CD4-positive, alpha-beta T cell (primary cell): ENCODE measurements at regions not wholly inside any gene's neighbourhood (a gene's known extent, or its start where the extent isn't known, plus 50 kb on each side); places are given as distances from the start of the nearest gene placed in this dataset.

Experiments used
- ATAC-seq: fragments of 200-7000 bp; cut with Tn5 transposase; one replicate; pipeline ENCODE4 v1.10.0; 2022; ENCODE audit warnings: mild to moderate bottlenecking; ENCODE audit not compliant: poor library complexity
- CTCF ChIA-PET: fragments of 350-600 bp; sonication (Branson Sonifier 250); formaldehyde crosslinking; loops from one replicate; lab custom pipeline; 2021; ENCODE audit warnings: antibody characterized with exemption, inconsistent platforms; lab: Charles Lee
- POLR2A ChIA-PET: fragments of 350-600 bp; sonication (Branson Sonifier 250); formaldehyde crosslinking; loops from one replicate; lab custom pipeline; 2021; ENCODE audit warnings: antibody characterized with exemption, inconsistent platforms; lab: Charles Lee
- DNase-seq, 14 experiments: peaks; one replicate each; pipeline ENCODE4 v3.0.0-alpha.2; 2013 to 2020; ENCODE audit warnings: mixed read lengths in 2 of 14
- H3K27ac ChIP-seq, 2 donors: one replicate each; pipeline versions ENCODE4 v1.5.1 to v1.7.0; 2013; ENCODE audit warnings: low read length in 2 of 2, low read depth in 1 of 2, mild to moderate bottlenecking in 1 of 2
- H3K27me3 ChIP-seq, 2 experiments: 1 replicate in 1 of 2; 2 replicates in 1 of 2; pipeline versions ENCODE4 v1.6.1 to v1.7.0; 2013; ENCODE audit warnings: low read length in 2 of 2, control low read depth in 1 of 2, mild to moderate bottlenecking in 1 of 2, moderate library complexity in 1 of 2; ENCODE audit not compliant: insufficient read depth in 2 of 2, control insufficient read depth in 1 of 2
- H3K36me3 ChIP-seq: one replicate; pipeline ENCODE4 v1.6.1; 2013; ENCODE audit warnings: low read length, control low read depth; ENCODE audit not compliant: insufficient read depth
- H3K4me1 ChIP-seq: one replicate; pipeline ENCODE4 v1.6.1; 2013; ENCODE audit warnings: low read length, control low read depth; ENCODE audit not compliant: insufficient read depth
- H3K4me3 ChIP-seq: one replicate; pipeline ENCODE4 v1.5.1; 2013; ENCODE audit warnings: mild to moderate bottlenecking, low read length, moderate library complexity
- H3K9me3 ChIP-seq, 2 experiments: 1 replicate in 1 of 2; 2 replicates in 1 of 2; pipeline versions ENCODE4 v1.6.1 to v1.7.0; 2013; ENCODE audit warnings: low read length in 2 of 2, mild to moderate bottlenecking in 2 of 2, control low read depth in 1 of 2, moderate library complexity in 1 of 2; ENCODE audit not compliant: control insufficient read depth in 1 of 2, insufficient read depth in 1 of 2
- H3K27ac Mint-ChIP-seq: one replicate; pipeline ENCODE4 v1.8.0; 2020; ENCODE audit warnings: mixed read lengths
- H3K27me3 Mint-ChIP-seq: one replicate; pipeline ENCODE4 v1.8.0; 2021; ENCODE audit warnings: mixed read lengths
- H3K36me3 Mint-ChIP-seq: one replicate; pipeline ENCODE4 v1.8.0; 2021; ENCODE audit warnings: low read depth, mixed read lengths
- H3K4me1 Mint-ChIP-seq: one replicate; pipeline ENCODE4 v1.8.0; 2021; ENCODE audit warnings: low read depth, mixed read lengths
- H3K4me3 Mint-ChIP-seq: one replicate; pipeline ENCODE4 v1.8.0; 2020; ENCODE audit warnings: mild to moderate bottlenecking, mixed read lengths
- H3K9me3 Mint-ChIP-seq: one replicate; pipeline ENCODE4 v1.8.0; 2020; ENCODE audit warnings: mixed read lengths
- intact Hi-C, 2 experiments: fragments of 100-400 bp; cut with DNase I in 1 of 2; cut with micrococcal nuclease in 1 of 2; formaldehyde crosslinking; loops; one replicate each; pipeline versions ENCODE4 v1.15.1 to v1.9.0; 2023 to 2025; cut with DNase I, micrococcal nuclease
- TF ChIP-seq, protein P1 (sequence below): fragments of 200-600 bp; IDR thresholded peaks from one replicate; pipeline ENCODE4 v1.8.0; 2022; ENCODE audit warnings: antibody characterized with exemption, mild to moderate bottlenecking

DNA sequence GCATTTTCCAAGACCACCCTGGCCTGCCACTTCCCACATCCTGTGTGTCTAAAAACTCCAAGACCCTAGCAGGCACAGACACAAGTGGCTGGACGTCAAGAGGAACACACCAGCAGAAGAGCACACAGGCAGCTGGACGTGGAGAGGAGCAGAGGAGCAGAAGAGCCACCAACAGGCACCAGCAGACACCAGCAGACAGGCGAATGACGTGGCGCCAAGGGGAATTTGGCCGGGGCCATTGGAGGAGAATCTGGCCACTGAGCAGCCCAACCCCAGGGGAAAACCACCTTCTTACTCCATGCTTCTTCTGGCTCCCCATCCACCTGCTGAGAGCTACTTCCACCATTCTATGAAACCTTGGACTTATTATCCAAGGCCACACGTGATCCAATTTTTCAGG lies 243.1 kb upstream of the CTSO start:
- ATAC-seq, result no peak
- Mint-ChIP-seq H3K27me3 (no peaks in the 10 kb centered on the region), H3K4me3 (no peak overlapping the region), H3K4me1 (no peaks in the 10 kb centered on the region), H3K9me3 (no peaks in the 10 kb centered on the region), H3K36me3 (no peaks in the 10 kb centered on the region), H3K27ac (no peak overlapping the region)
- ChIA-PET POLR2A (no interaction called here), CTCF (no interaction called here)
- Histone ChIP-seq H3K27me3 (no peaks in the 10 kb centered on the region), H3K9me3 (peaks cover 0 to 14% of the 10 kb centered on the region in 2 experiments), H3K27ac (no peak overlapping the region), H3K4me3 (no peak overlapping the region), H3K36me3 (no peaks in the 10 kb centered on the region), H3K4me1 (no peaks in the 10 kb centered on the region)
- intact Hi-C loops, result no loop called here
- TF ChIP-seq, protein P1, sequence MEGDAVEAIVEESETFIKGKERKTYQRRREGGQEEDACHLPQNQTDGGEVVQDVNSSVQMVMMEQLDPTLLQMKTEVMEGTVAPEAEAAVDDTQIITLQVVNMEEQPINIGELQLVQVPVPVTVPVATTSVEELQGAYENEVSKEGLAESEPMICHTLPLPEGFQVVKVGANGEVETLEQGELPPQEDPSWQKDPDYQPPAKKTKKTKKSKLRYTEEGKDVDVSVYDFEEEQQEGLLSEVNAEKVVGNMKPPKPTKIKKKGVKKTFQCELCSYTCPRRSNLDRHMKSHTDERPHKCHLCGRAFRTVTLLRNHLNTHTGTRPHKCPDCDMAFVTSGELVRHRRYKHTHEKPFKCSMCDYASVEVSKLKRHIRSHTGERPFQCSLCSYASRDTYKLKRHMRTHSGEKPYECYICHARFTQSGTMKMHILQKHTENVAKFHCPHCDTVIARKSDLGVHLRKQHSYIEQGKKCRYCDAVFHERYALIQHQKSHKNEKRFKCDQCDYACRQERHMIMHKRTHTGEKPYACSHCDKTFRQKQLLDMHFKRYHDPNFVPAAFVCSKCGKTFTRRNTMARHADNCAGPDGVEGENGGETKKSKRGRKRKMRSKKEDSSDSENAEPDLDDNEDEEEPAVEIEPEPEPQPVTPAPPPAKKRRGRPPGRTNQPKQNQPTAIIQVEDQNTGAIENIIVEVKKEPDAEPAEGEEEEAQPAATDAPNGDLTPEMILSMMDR, result no peak
- no peak for DNase-seq

DNA sequence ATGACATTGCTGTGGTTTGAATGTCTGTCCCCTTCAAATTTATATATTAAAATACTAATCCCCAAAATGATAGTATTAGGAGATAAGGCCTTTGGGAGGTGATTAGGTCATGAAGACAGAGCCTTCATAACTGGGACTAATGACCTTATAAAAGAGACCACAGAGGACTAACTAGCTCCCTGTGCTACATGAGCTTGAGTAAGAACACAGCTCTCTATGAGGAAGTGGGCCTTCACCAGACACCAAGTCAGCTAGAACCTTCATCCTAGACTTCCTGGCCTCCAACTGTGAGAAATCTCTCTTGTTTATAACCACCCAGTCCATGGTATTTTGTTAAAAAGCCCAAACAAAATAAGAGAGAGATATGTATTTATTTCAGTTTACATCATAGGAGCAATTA lies 242.2 kb upstream of the CTSO start:
- Mint-ChIP-seq H3K9me3 (no peaks in the 10 kb centered on the region), H3K4me3 (no peak overlapping the region), H3K36me3 (no peaks in the 10 kb centered on the region), H3K27ac (no peak overlapping the region), H3K27me3 (no peaks in the 10 kb centered on the region), H3K4me1 (no peaks in the 10 kb centered on the region)
- POLR2A ChIA-PET, result no interaction called here
- no peak overlapping the region for H3K4me3 ChIP-seq
- peaks cover 0 to 14% of the 10 kb centered on the region in 2 experiments for H3K9me3 ChIP-seq
- TF ChIP-seq, protein P1, result no peak
- DNase-seq, result no peak
- no peaks in the 10 kb centered on the region for H3K36me3 ChIP-seq
- no peak overlapping the region for H3K27ac ChIP-seq
- H3K4me1 ChIP-seq, result no peaks in the 10 kb centered on the region
- intact Hi-C loops, result no loop called here
- ATAC-seq, result no peak
- CTCF ChIA-PET, result no interaction called here
- H3K27me3 ChIP-seq, result no peaks in the 10 kb centered on the region

DNA sequence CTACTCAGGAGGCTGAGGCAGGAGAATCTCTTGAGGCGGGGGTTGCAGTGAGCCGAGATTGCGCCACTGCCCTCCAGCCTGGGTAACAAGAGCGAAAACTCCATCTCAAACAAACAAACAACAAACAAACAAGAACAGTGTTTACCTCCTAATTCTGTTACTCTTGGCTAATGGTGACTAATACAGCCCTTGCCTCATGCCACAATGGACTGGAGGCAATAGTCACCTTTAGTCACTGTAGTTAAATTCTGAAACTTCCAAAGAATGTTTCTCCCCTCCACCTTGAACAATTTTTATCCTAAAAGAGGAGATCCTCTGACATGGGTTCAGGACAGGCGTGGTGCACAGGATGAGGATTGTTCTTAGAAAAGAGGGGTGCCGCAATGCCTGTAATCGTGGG lies 241.2 kb upstream of the CTSO start:
- Mint-ChIP-seq H3K27ac (no peak overlapping the region), H3K4me1 (no peaks in the 10 kb centered on the region), H3K27me3 (no peaks in the 10 kb centered on the region), H3K4me3 (no peak overlapping the region), H3K9me3 (no peaks in the 10 kb centered on the region), H3K36me3 (no peaks in the 10 kb centered on the region)
- TF ChIP-seq, protein P1, result no peak
- no peaks in the 10 kb centered on the region for H3K4me1 ChIP-seq
- peaks cover 0 to 14% of the 10 kb centered on the region in 2 experiments for H3K9me3 ChIP-seq
- H3K4me3 ChIP-seq, result no peak overlapping the region
- no peaks in the 10 kb centered on the region for H3K27me3 ChIP-seq
- no peak overlapping the region for H3K27ac ChIP-seq
- no peak for ATAC-seq
- ChIA-PET CTCF (no interaction called here), POLR2A (no interaction called here)
- no peak for DNase-seq
- H3K36me3 ChIP-seq, result no peaks in the 10 kb centered on the region
- intact Hi-C loops, result no loop called here
